ENCODE measurements at regions not wholly inside any gene's neighbourhood (a gene's known extent, or its start where the extent isn't known, plus 50 kb on each side); places are given as distances from the start of the nearest gene placed in this dataset.

- DNase-seq (ENCODE audit: low spot score): no peak
- H3K27ac ChIP-seq: no peak overlapping the region
- no peaks in the 10 kb centered on the region for H3K27me3 ChIP-seq
- H3K9me3 ChIP-seq: no peaks in the 10 kb centered on the region
- no peak overlapping the region for H3K4me3 ChIP-seq
- TF ChIP-seq CTCF (IDR thresholded peaks at IDR 0.05): no peak
- peaks cover 0 to 8% of the 10 kb centered on the region in 2 donors for H3K4me1 ChIP-seq
- no peaks in the 10 kb centered on the region for H3K36me3 ChIP-seq
These were observed 328.7 kb downstream of the SIPA1L2 start for GRCh38 chr1:232301246-232301645.

- DNase-seq (ENCODE audit: low spot score): no peak
- Histone ChIP-seq H3K9me3 (no peaks in the 10 kb centered on the region), H3K27me3 (no peaks in the 10 kb centered on the region), H3K4me3 (no peak overlapping the region), H3K4me1 (peaks cover 0 to under 1% of the 10 kb centered on the region in 2 donors), H3K27ac (no peak overlapping the region), H3K36me3 (no peaks in the 10 kb centered on the region)
- TF ChIP-seq CTCF (IDR thresholded peaks at IDR 0.05): no peak
These were observed 329.5 kb downstream of the SIPA1L2 start for GRCh38 chr1:232300466-232300865.

DNA sequence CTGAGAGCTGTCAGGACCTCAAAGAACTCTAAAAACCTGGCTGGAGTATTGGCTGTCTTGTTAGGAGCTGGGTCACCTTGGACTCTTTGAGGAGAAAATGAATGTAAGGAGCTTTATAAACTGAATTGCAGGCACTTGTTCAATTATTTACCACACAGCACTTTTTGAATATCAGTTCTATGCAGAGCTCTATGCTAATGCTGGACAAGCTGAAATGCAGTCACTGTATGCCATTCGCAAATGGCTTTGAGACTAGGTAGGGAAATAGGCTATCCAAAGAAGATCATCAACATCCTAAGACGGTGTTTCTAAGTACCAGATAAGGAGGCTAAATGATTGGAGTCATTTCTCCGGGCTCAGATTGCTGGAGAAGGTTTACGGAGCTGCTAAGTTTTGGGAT, 333.5 kb downstream of the SIPA1L2 start:
- Histone ChIP-seq H3K4me3 (no peak overlapping the region), H3K4me1 (no peaks in the 10 kb centered on the region), H3K27me3 (no peaks in the 10 kb centered on the region), H3K9me3 (no peaks in the 10 kb centered on the region), H3K27ac (no peak overlapping the region), H3K36me3 (no peaks in the 10 kb centered on the region)
- no peak for DNase-seq (ENCODE audit: low spot score)
- no peak for TF ChIP-seq CTCF (IDR thresholded peaks at IDR 0.05)

DNA sequence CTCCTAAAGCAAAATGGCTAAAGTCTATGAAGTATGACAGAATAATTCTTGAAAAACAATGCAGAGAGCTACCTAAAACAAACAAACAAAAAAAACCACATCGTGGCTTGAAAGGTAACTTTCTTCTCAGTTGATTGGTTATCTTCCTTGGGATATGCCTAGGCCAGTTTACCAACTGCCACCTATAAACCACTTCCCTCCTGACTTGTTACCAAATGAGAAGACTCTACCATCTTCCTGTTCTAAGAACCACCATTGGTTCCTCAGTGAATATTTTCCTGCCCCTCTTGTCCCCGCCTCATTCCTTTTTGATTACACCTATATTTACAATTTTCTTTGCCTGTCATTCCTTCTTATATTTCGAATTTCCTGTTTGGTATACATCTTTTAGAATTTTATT, 336.6 kb downstream of the SIPA1L2 start:
- DNase-seq (ENCODE audit: low spot score): no peak
- H3K36me3 ChIP-seq: no peaks in the 10 kb centered on the region
- no peak overlapping the region for H3K27ac ChIP-seq
- no peak for TF ChIP-seq CTCF (IDR thresholded peaks at IDR 0.05)
- peaks cover 0 to 3% of the 10 kb centered on the region in 2 donors for H3K4me1 ChIP-seq
- H3K4me3 ChIP-seq: no peak overlapping the region
- H3K27me3 ChIP-seq: no peaks in the 10 kb centered on the region
- no peaks in the 10 kb centered on the region for H3K9me3 ChIP-seq

DNA sequence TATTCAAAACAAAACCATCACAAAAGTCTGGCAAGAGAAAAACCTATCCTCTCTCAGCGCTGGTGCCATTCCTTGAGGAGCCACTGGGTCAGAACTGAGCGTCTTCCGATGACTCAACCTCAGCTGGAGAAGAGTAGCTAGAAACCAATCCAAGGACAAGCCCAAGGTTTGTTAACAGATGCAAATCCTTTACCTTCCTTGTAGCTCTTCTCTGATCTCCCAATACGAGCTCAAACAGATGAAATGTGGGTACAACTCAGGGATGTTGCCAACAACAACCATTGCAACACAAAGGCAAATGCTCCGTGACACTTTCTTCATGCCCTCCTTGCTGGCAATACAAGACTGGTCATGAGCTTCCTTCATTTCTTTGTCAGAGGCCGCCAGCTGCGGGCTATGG, 337.1 kb downstream of the SIPA1L2 start:
- H3K9me3 ChIP-seq: no peaks in the 10 kb centered on the region
- TF ChIP-seq CTCF (IDR thresholded peaks at IDR 0.05): no peak
- H3K27me3 ChIP-seq: no peaks in the 10 kb centered on the region
- no peak for DNase-seq (ENCODE audit: low spot score)
- peaks cover 0 to 8% of the 10 kb centered on the region in 2 donors for H3K4me1 ChIP-seq
- no peak overlapping the region for H3K27ac ChIP-seq
- no peaks in the 10 kb centered on the region for H3K36me3 ChIP-seq
- no peak overlapping the region for H3K4me3 ChIP-seq

DNA sequence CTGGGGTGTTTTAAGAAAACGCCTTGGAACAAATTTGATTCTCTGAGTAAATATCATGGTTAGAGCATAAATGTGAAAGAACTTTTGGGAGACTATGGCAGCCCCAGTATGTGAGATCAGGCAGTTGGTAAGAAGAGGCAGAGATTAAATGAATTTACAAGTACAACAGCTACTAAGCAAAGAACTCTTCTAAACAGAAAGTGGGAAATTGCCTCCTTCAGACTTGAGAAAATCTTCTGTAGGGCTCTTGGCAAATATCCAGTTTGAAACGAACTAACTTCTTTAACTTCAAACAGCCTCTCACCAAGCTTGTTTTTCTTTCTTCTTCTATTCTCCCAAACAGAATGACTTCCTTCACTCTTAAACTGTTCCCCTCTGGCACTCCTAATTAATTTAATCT, 337.7 kb downstream of the SIPA1L2 start:
- no peak overlapping the region for H3K4me3 ChIP-seq
- H3K27ac ChIP-seq: no peak overlapping the region
- no peaks in the 10 kb centered on the region for H3K9me3 ChIP-seq
- TF ChIP-seq CTCF (IDR thresholded peaks at IDR 0.05): no peak
- H3K4me1 ChIP-seq: peaks cover 0 to 11% of the 10 kb centered on the region in 2 donors
- DNase-seq (ENCODE audit: low spot score): no peak
- H3K36me3 ChIP-seq: no peaks in the 10 kb centered on the region
- no peaks in the 10 kb centered on the region for H3K27me3 ChIP-seq

Data from right atrium auricular region (tissue), 2 donors.